HCT116 (cell line): ENCODE measurements at regions not wholly inside any gene's neighbourhood (a gene's known extent, or its start where the extent isn't known, plus 50 kb on each side); places are given as distances from the start of the nearest gene placed in this dataset.

ENCODE experiments used
- CEBPB ChIP-seq: IDR thresholded peaks from 2 replicates; pipeline ENCODE4 v1.6.1; 2012; ENCODE audit warnings: low read depth
- CTCF ChIP-seq, 3 experiments: fragments of 200-600 bp in 1 of 3; sonication (generic) in 1 of 3; IDR thresholded peaks in 2 of 3; conservative IDR thresholded peaks in 1 of 3; 2 replicates each; pipeline ENCODE4 v1.5.1; 2012 to 2017; ENCODE audit warnings: low read depth in 2 of 3, low read length in 2 of 3, antibody characterized with exemption in 1 of 3, borderline replicate concordance in 1 of 3, control low read depth in 1 of 3, mild to moderate bottlenecking in 1 of 3, mixed read lengths in 1 of 3, mixed run types in 1 of 3, moderate library complexity in 1 of 3; ENCODE audit not compliant: insufficient read depth in 1 of 3
- EGR1 ChIP-seq: IDR thresholded peaks from 2 replicates; pipeline ENCODE4 v1.6.1; 2012; ENCODE audit warnings: low read depth
- EZH2 ChIP-seq: fragments of 200-600 bp; sonication (generic); IDR thresholded peaks from 2 replicates; pipeline ENCODE4 v1.6.1; 2017; ENCODE audit warnings: antibody characterized with exemption, mixed run types
- EZH2phosphoT487 ChIP-seq: fragments of 200-600 bp; IDR thresholded peaks from 2 replicates; pipeline ENCODE4 v1.6.1; 2018; ENCODE audit warnings: antibody characterized with exemption, borderline replicate concordance
- FOSL1 ChIP-seq: IDR thresholded peaks from 2 replicates; pipeline ENCODE4 v1.6.1; 2012; ENCODE audit warnings: low read depth
- MAX ChIP-seq: IDR thresholded peaks from 2 replicates; pipeline ENCODE4 v1.6.1; 2012
- POLR2A ChIP-seq: IDR thresholded peaks from 2 replicates; pipeline ENCODE4 v1.7.0; 2011; ENCODE audit warnings: borderline replicate concordance; ENCODE audit not compliant: insufficient read depth, insufficient read length; ENCODE audit errors: extremely low read depth
- POLR2AphosphoS5 ChIP-seq: IDR thresholded peaks from 2 replicates; pipeline ENCODE4 v1.6.1; 2011; ENCODE audit warnings: mild to moderate bottlenecking, low read depth, low read length, moderate library complexity
- RAD21 ChIP-seq: IDR thresholded peaks from 2 replicates; pipeline ENCODE4 v1.6.1; 2012; ENCODE audit warnings: low read depth, mild to moderate bottlenecking
- REST ChIP-seq: IDR thresholded peaks from 2 replicates; pipeline ENCODE4 v1.6.1; 2012; ENCODE audit warnings: low read depth
- YY1 ChIP-seq: IDR thresholded peaks from 2 replicates; pipeline ENCODE4 v1.6.1; 2011; ENCODE audit warnings: low read length, low read depth, moderate library complexity, mild to moderate bottlenecking; ENCODE audit not compliant: insufficient replicate concordance; ENCODE audit errors: extremely low read depth
- ZNF274 ChIP-seq: fragments of 200-500 bp; sonication (Bioruptor generic); IDR thresholded peaks from 2 replicates; pipeline ENCODE4 v1.6.1; 2014; ENCODE audit warnings: mild to moderate bottlenecking, low read depth, low read length, inconsistent platforms

DNA sequence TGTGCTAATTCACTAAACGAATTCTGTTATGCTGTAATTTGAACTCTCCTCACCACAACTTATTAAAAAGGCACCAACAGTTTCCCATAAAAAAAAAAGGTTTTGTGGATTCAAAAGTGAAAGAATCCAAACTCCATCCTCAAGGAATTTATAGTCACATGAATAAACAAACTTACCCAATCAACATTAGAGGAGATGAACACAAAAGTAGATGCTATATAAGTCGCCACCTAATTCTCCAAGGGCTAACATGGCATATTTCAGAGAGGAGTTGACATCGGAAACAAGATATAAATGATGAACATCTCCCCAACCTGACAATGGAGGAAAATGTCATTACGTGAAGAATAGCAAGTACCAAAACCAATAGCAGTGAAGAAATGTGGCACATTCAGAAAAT is 265.5 kb upstream of the PRKD1 start:
- TF ChIP-seq POLR2AphosphoS5: no peak
- no peak for TF ChIP-seq POLR2A
- no peak for TF ChIP-seq CTCF (IDR thresholded peaks at IDR 0.05 in 2 of 3, conservative IDR thresholded peaks at IDR 0.05 in 1 of 3; ENCODE audit: borderline replicate concordance in 1 of 3, insufficient read depth in 1 of 3, low read depth in 2 of 3, low read length in 2 of 3)
- TF ChIP-seq EGR1: no peak
- TF ChIP-seq REST: no peak
- TF ChIP-seq ZNF274: no peak
- no peak for TF ChIP-seq YY1
- TF ChIP-seq EZH2: no peak
- TF ChIP-seq RAD21: no peak
- TF ChIP-seq CEBPB: no peak
- TF ChIP-seq FOSL1: no peak
- no peak for TF ChIP-seq EZH2phosphoT487
- TF ChIP-seq MAX: no peak
